ENCODE measurements at regions not wholly inside any gene's neighbourhood (a gene's known extent, or its start where the extent isn't known, plus 50 kb on each side); places are given as distances from the start of the nearest gene placed in this dataset.

DNA sequence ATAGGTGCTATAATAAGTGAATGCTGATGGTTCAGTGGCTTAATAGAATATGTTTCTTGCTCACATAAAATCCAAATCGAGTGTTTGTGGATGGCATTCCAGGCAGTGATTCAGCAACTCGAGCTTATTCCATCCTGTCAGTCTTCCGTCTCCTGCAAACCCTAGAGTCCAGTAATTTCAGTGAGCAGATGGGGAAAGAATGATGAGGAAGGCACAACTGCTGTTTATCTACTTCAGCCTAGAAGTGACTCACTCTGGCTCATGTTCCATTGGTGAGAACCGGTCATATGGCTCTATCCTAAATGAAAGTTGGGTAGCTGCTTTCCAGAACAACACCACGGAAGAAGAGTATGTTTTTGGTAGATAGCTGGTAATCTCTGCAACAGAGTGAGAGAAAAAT, 421.8 kb upstream of the PDE3A start:
- H3K9ac ChIP-seq (ENCODE audit: low read length), result no peak overlapping the region
- H3K4me3 ChIP-seq (replicated peaks in 1 of 2; ENCODE audit: low read depth in 1 of 2, low read length in 2 of 2), result no peak overlapping the region
- ATAC-seq (no peak), DNase-seq (ENCODE audit: low read depth, low spot score) (no peak)
- intact Hi-C loops (cut with micrococcal nuclease), result no loop called here
- no peak overlapping the region for H3K27ac ChIP-seq (ENCODE audit: low read depth, low read length)
- CTCF ChIA-PET, result no interaction called here
- no peak overlapping the region for H2AFZ ChIP-seq (ENCODE audit: low read depth, low read length, poor library complexity, severe bottlenecking)
- H3K4me1 ChIP-seq (ENCODE audit: control insufficient read depth in 1 of 2, insufficient read depth in 2 of 2, low read length in 2 of 2), result no peaks in the 10 kb centered on the region
- POLR2A ChIA-PET, result no interaction called here
- RAD21 ChIA-PET (ENCODE audit: low non-redundant PET in 1 of 2, low total read pairs in 2 of 2, uncharacterized antibody in 2 of 2, unreplicated experiment in 2 of 2), result no interaction called here
- no TSS peak for BruUV-seq (replicated peaks)
- H3K36me3 ChIP-seq (ENCODE audit: control insufficient read depth in 1 of 2, insufficient read depth in 2 of 2, low read length in 2 of 2), result no peaks in the 10 kb centered on the region
- no peaks in the 10 kb centered on the region for H3K27me3 ChIP-seq (ENCODE audit: insufficient read depth, low read length)
- no peaks in the 10 kb centered on the region for H3K9me2 ChIP-seq (ENCODE audit: insufficient read depth)
- H3K9me3 ChIP-seq (ENCODE audit: control insufficient read depth in 1 of 2, insufficient read depth in 1 of 2, low read depth in 1 of 2, low read length in 2 of 2), result no peaks in the 10 kb centered on the region
- TF ChIP-seq EZH2 (IDR thresholded peaks at IDR 0.05) (no peak), SIN3A (IDR thresholded peaks at IDR 0.05; ENCODE audit: low read depth) (no peak), RAD21 (IDR thresholded peaks at IDR 0.05; ENCODE audit: low read depth) (no peak), POLR2AphosphoS5 (IDR thresholded peaks at IDR 0.05; ENCODE audit: low read depth, low read length) (no peak), POLR2A (IDR thresholded peaks at IDR 0.05; ENCODE audit: borderline replicate concordance, extremely low read depth, insufficient read depth, insufficient read length) (no peak), SRF (IDR thresholded peaks at IDR 0.05; ENCODE audit: low read depth) (no peak), ZFX (IDR thresholded peaks at IDR 0.05) (no peak)
- TF ChIP-seq, protein P1, sequence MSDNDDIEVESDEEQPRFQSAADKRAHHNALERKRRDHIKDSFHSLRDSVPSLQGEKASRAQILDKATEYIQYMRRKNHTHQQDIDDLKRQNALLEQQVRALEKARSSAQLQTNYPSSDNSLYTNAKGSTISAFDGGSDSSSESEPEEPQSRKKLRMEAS (IDR thresholded peaks at IDR 0.05), result no peak
- TF ChIP-seq, protein P2, sequence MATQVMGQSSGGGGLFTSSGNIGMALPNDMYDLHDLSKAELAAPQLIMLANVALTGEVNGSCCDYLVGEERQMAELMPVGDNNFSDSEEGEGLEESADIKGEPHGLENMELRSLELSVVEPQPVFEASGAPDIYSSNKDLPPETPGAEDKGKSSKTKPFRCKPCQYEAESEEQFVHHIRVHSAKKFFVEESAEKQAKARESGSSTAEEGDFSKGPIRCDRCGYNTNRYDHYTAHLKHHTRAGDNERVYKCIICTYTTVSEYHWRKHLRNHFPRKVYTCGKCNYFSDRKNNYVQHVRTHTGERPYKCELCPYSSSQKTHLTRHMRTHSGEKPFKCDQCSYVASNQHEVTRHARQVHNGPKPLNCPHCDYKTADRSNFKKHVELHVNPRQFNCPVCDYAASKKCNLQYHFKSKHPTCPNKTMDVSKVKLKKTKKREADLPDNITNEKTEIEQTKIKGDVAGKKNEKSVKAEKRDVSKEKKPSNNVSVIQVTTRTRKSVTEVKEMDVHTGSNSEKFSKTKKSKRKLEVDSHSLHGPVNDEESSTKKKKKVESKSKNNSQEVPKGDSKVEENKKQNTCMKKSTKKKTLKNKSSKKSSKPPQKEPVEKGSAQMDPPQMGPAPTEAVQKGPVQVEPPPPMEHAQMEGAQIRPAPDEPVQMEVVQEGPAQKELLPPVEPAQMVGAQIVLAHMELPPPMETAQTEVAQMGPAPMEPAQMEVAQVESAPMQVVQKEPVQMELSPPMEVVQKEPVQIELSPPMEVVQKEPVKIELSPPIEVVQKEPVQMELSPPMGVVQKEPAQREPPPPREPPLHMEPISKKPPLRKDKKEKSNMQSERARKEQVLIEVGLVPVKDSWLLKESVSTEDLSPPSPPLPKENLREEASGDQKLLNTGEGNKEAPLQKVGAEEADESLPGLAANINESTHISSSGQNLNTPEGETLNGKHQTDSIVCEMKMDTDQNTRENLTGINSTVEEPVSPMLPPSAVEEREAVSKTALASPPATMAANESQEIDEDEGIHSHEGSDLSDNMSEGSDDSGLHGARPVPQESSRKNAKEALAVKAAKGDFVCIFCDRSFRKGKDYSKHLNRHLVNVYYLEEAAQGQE (IDR thresholded peaks at IDR 0.05; ENCODE audit: low read depth), result no peak
- H4K20me1 ChIP-seq (ENCODE audit: insufficient read depth), result no peaks in the 10 kb centered on the region
- no peaks in the 10 kb centered on the region for H3K79me2 ChIP-seq (ENCODE audit: insufficient read depth, low read length)
- H3K4me2 ChIP-seq (ENCODE audit: low read length), result no peak overlapping the region
